Fibroblast of skin of left biceps (primary cell): ENCODE measurements at regions not wholly inside any gene's neighbourhood (a gene's known extent, or its start where the extent isn't known, plus 50 kb on each side); places are given as distances from the start of the nearest gene placed in this dataset.

Source experiments
- DNase-seq, 2 experiments: peaks; one replicate each; pipeline ENCODE4 v3.0.0-alpha.2; 2013; ENCODE audit warnings: low read depth in 2 of 2

DNA sequence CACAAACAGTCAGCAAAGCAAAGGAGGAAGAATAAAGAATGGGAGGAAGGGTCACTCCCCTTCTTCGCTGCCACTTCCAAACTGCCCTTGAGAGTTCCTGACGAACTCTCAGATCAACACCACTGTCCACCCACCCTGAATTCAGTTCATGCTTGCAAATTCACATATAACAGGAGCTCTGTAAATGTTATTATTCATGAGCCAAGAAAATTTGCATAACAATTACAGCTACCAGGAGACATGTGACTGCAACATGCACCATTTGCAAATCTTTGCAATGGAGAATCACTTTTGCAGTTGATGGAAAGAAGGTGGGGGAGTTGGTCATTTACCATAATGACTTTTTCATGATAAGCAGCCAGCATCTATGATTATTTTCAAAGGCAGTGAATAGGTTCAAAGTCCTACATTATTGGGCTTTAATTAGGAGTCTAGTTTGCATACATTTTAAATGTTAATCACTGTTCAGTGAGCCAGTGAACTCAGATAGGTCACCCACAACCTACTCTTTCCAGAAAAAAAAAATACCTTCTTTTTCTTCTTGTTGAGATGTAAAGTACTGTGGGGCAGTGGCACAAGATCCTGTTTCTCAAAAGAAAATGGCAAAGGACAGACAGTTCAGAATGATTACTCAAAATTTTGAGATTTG is 149.7 kb downstream of the CAAP1 start:
- no peak for DNase-seq

DNA sequence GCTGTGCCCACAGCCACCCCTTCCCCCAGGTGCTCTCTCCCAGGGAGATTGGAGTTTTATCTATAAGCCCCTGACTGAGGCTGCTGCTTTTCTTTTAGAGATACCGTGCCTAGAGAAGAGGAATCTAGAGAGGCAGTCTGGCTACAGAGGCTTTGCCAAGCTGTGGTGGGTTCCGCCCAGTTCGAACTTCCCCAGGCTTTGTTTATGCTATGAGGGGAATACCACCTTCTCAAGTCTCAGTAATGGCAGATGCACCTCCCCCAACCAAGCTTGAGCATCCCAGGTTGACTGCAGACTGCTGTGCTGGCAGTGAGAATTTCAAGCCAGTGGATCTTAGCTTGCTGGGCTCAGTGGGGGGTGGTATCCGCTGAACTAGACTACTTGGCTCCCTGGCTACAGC is 157.4 kb downstream of the CAAP1 start:
- DNase-seq, result no peak

- DNase-seq, result no peak
These were observed 163.4 kb downstream of the CAAP1 start for GRCh38 chr9:26729187-26729586.

DNA sequence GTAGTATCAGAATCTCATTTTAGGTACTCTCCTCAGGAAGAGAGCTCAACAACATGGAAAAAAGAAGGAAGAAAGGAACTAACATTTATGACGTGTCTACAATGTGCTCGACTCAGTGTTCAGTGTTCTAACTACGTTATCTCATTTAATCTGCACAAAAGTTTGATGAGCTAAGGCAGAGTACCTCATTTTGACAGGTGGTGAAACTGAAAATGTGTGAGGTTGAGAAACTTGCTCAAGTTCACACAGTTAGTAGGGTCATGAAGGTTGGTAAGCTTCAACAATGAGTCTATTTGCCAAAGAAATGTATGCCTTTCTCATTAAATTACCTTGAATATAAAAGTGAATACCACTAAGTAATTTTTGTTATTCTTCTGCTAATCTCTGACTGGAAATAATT is 165.1 kb downstream of the CAAP1 start:
- no peak for DNase-seq

GRCh38 chr9:26725573-26725972 is 167.0 kb downstream of the CAAP1 start:
- DNase-seq, result peak in 1 of 2 experiments; percentile 10

DNA sequence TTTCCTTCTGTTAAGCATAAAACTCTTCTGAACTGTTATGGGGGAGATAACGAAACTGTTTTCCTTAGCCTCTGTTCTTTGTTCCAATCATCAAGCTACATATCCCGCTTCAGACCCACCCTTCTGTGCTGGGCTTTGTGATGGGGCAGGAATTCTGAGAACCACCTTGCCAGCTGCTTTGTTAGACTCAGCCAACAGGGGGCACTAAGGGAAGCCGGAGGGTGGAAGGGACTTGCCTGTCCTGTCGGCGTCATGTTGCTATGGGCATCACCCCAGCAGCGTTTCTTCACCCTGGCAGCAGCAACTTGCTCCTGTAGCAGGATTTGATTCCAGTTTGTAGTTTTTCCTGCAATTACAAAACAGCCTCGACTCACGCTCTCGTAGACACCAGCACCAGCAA is 169.1 kb downstream of the CAAP1 start:
- DNase-seq, result no peak

DNA sequence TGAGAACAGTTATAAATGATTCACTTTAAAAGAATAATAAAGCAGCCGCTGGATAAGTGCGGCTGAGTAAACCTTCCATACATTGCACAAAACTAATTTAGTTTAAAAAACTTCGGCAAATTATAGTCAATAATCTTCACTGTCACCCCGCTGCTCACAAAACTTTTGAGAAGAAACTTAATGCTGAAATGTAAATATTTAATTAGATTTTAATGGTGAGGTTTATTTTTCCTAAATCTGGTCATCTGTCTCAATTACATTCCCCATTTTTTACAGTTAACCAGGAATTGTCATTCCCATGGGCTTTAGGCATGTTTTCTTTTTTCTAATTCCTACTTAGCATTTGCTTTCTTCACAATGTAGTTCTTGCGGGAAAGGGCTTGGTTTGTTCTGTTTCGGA is 169.8 kb downstream of the CAAP1 start:
- no peak for DNase-seq

DNA sequence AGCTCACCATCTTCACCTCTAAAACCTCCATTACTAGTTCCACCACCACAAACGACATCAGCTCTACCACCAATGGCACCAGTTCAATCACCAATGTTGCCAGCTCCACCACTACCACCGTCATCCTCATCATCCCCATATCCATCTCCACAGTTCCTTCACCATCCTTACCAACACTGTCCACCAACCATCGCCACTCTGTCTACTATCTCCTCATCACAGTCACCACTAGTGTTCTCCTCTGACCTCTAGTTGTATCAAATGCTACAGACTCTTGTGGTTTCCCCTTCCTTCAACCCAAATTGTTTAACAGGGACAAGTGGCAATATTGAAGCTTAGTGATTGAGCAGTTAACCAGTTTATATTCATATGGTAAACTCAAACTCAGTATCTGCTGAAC is 182.6 kb downstream of the CAAP1 start:
- no peak for DNase-seq

GRCh38 chr9:26706223-26706622 is 186.4 kb downstream of the CAAP1 start:
- no peak for DNase-seq

- DNase-seq, result no peak
These were observed 197.3 kb downstream of the CAAP1 start for GRCh38 chr9:26695298-26695622.

GRCh38 chr9:26694381-26695297 is 198.0 kb downstream of the CAAP1 start:
- no peak for DNase-seq

GRCh38 chr9:26689041-26689440 is 203.6 kb downstream of the CAAP1 start:
- DNase-seq, result no peak

- DNase-seq, result no peak
These were observed 205.2 kb downstream of the CAAP1 start for GRCh38 chr9:26687421-26687820.

- no peak for DNase-seq
These were observed 206.8 kb downstream of the CAAP1 start for GRCh38 chr9:26685818-26686217.

DNA sequence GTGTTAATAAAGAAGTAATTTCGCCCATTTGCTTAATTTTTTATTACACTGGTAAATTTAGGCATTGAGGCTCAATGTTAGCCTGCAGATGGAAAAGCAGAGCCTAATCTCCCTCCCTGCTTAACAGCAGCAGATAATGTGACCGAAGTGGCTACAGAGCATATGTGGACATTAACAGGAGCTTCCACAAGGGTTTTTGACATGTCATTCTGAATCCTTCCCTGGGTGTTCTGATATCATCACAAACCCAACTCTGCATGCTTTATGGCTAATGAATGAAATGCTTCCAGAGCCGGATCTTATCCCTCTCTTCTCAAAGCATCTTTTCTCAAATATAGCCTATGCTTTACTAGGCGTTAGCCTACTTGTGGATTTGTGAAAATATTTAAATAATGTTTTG is 208.6 kb downstream of the CAAP1 start:
- DNase-seq, result no peak

- no peak for DNase-seq
These were observed 209.7 kb downstream of the CAAP1 start for GRCh38 chr9:26682796-26683496.

DNA sequence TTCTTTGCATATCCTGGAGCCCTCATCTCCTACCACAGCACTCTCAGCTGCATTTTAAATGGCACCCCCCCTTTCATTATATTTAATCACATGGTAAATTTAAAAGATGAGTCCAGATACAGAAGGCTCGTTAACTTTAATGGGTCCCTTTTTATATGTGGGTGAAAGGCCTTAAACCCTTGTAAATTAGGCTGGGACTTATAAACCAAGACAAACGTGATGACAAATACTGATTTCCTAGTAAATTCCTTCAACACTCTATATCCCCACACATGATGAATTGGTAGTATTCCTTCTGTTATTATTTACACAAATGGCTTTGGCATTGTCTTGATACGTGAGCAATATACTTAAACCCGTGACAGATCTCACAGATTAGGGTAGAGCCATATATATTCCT is 210.6 kb downstream of the CAAP1 start:
- DNase-seq, result no peak

GRCh38 chr9:26677965-26678706 is 214.5 kb downstream of the CAAP1 start:
- DNase-seq, result no peak

DNA sequence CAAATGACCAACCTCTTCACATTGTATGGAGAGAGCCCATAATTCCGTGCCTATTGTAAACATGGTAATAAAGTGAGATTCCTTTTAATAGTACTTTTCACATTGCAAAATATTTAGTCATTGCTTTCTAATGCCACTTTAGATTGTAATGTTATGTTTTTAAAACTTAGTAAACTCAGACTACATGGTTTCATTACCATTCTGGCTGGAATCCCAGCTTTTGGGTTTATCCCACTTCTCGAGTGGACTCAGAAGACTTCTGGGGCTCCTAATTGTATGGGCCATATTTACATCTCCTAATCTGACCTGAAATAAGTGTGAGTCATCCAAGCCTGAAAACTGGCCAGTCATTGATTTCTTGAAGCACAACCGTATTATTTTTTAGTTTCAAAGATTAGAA is 217.6 kb downstream of the CAAP1 start:
- no peak for DNase-seq

DNA sequence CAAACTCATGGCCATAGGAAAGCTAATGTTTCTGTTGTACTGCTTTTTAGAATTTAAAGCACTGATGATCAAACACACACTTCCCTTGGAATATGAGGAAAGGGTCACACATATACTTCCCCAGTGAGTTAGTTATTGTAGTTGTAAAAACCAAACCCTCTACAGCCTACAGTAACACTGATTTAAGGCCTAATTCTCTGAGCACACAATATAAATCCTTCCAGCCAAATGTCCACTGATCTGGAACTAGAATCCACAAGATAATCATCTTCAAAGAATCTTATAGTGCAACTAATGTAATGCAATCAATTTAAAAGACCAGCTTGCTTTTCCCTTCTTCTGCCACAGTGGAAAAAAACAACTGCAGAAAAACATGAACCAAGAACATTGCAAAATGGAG is 219.3 kb downstream of the CAAP1 start:
- no peak for DNase-seq

- no peak for DNase-seq
These were observed 222.6 kb downstream of the CAAP1 start for GRCh38 chr9:26669701-26670670.
